A549 (cell line): ENCODE measurements at regions not wholly inside any gene's neighbourhood (a gene's known extent, or its start where the extent isn't known, plus 50 kb on each side); places are given as distances from the start of the nearest gene placed in this dataset.

Experiments used
- EHMT2 ChIP-seq: fragments of 200-600 bp; sonication (generic); IDR thresholded peaks from 2 replicates; pipeline ENCODE4 v1.6.1; 2016; ENCODE audit warnings: antibody characterized with exemption, low read depth, mild to moderate bottlenecking, moderate library complexity
- FOSL2 ChIP-seq, 2 experiments: fragments of 450-650 bp in 1 of 2; fragments of >200 bp in 1 of 2; sonication (Bioruptor Twin) in 1 of 2; formaldehyde crosslinking; IDR thresholded peaks; 2 replicates each; pipeline versions ENCODE4 v1.5.0 to v1.6.1; 2016 to 2020; ENCODE audit warnings: mild to moderate bottlenecking in 1 of 2, moderate library complexity in 1 of 2
- HDAC2 ChIP-seq: fragments of 200-600 bp; sonication (generic); IDR thresholded peaks from 2 replicates; pipeline ENCODE4 v1.6.1; 2016
- MYC ChIP-seq: IDR thresholded peaks from 2 replicates; pipeline ENCODE4 v1.6.1; 2012; ENCODE audit warnings: mild to moderate bottlenecking, inconsistent platforms, low read length, improper control_type of control experiment, borderline replicate concordance
- NFE2L2 ChIP-seq: fragments of 150-350 bp; conservative IDR thresholded peaks from 2 replicates; pipeline ENCODE4 v1.6.1; 2014; ENCODE audit warnings: low read length
- POLR2A ChIP-seq: IDR thresholded peaks from 2 replicates; pipeline ENCODE4 v1.6.1; 2012; ENCODE audit warnings: mild to moderate bottlenecking, low read length
- RAD21 ChIP-seq, 2 experiments: fragments of >200 bp in 1 of 2; sonication (Bioruptor Twin) in 1 of 2; formaldehyde crosslinking in 1 of 2; IDR thresholded peaks in 1 of 2; conservative IDR thresholded peaks in 1 of 2; 2 replicates in 1 of 2; 3 replicates in 1 of 2; pipeline ENCODE4 v1.6.1; 2012 to 2018; ENCODE audit warnings: inconsistent platforms in 1 of 2
- RARB ChIP-seq: fragments of 250-450 bp; sonication (Bioruptor Pico); IDR thresholded peaks from 2 replicates; pipeline ENCODE4 v1.8.0; 2021; ENCODE audit warnings: mild to moderate bottlenecking, moderate library complexity
- RFX5 ChIP-seq: fragments of 450-650 bp; IDR thresholded peaks from 2 replicates; pipeline ENCODE4 v1.7.1; 2014; ENCODE audit warnings: antibody characterized with exemption, mild to moderate bottlenecking, moderate library complexity
- ZFP36 ChIP-seq: fragments of 450-650 bp; IDR thresholded peaks from 2 replicates; pipeline ENCODE4 v1.6.1; 2014; ENCODE audit warnings: borderline replicate concordance; ENCODE audit not compliant: partially characterized antibody
- ZNF302 ChIP-seq: fragments of 250-450 bp; sonication (Bioruptor Pico); IDR thresholded peaks from 2 replicates; pipeline ENCODE4 v1.9.0; 2021; ENCODE audit warnings: inconsistent platforms, mild to moderate bottlenecking, moderate library complexity
- TF ChIP-seq, protein P1 (sequence below): fragments of >200 bp; sonication (Bioruptor Twin); formaldehyde crosslinking; IDR thresholded peaks from 3 replicates; pipeline ENCODE4 v1.5.1; 2016
- TF ChIP-seq, protein P2 (sequence below): IDR thresholded peaks from 2 replicates; pipeline ENCODE4 v1.6.1; 2012
- TF ChIP-seq, protein P3 (sequence below): fragments of 450-650 bp; IDR thresholded peaks from 2 replicates; pipeline ENCODE4 v1.6.1; 2014; ENCODE audit warnings: antibody characterized with exemption

DNA sequence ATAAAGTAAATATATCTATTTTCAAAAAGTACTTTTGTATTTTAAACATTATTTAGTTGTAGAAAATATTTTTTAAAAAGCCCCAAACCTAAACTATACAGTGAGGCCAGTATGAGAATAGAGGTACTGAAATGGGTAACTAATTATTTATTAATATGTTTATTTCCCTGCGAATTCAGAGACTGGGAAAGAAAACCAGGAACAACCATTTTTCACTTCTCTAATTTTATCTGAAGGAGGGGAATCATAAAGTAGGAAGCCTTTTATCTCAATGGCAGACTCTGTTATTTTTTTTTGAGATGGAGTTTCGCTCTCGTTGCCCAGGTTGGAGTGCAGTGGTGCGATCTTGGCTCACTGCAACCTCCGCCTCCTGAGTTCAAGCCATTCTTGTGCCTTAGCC lies 63.6 kb upstream of the TRAK1 start:
- TF ChIP-seq, protein P1, sequence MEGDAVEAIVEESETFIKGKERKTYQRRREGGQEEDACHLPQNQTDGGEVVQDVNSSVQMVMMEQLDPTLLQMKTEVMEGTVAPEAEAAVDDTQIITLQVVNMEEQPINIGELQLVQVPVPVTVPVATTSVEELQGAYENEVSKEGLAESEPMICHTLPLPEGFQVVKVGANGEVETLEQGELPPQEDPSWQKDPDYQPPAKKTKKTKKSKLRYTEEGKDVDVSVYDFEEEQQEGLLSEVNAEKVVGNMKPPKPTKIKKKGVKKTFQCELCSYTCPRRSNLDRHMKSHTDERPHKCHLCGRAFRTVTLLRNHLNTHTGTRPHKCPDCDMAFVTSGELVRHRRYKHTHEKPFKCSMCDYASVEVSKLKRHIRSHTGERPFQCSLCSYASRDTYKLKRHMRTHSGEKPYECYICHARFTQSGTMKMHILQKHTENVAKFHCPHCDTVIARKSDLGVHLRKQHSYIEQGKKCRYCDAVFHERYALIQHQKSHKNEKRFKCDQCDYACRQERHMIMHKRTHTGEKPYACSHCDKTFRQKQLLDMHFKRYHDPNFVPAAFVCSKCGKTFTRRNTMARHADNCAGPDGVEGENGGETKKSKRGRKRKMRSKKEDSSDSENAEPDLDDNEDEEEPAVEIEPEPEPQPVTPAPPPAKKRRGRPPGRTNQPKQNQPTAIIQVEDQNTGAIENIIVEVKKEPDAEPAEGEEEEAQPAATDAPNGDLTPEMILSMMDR = no peak
- no peak for TF ChIP-seq NFE2L2
- TF ChIP-seq POLR2A = no peak
- TF ChIP-seq MYC = no peak
- no peak for TF ChIP-seq RARB
- TF ChIP-seq, protein P2, sequence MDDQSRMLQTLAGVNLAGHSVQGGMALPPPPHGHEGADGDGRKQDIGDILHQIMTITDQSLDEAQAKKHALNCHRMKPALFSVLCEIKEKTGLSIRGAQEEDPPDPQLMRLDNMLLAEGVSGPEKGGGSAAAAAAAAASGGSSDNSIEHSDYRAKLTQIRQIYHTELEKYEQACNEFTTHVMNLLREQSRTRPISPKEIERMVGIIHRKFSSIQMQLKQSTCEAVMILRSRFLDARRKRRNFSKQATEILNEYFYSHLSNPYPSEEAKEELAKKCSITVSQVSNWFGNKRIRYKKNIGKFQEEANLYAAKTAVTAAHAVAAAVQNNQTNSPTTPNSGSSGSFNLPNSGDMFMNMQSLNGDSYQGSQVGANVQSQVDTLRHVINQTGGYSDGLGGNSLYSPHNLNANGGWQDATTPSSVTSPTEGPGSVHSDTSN = no peak
- no peak for TF ChIP-seq ZFP36
- TF ChIP-seq RFX5 = no peak
- TF ChIP-seq, protein P3, sequence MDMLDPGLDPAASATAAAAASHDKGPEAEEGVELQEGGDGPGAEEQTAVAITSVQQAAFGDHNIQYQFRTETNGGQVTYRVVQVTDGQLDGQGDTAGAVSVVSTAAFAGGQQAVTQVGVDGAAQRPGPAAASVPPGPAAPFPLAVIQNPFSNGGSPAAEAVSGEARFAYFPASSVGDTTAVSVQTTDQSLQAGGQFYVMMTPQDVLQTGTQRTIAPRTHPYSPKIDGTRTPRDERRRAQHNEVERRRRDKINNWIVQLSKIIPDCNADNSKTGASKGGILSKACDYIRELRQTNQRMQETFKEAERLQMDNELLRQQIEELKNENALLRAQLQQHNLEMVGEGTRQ = no peak
- no peak for TF ChIP-seq ZNF302 (CRISPR knock-in tag)
- TF ChIP-seq HDAC2 = no peak
- TF ChIP-seq EHMT2 = no peak
- TF ChIP-seq FOSL2 (IDR thresholded peaks at IDR 0.05) = no peak
- TF ChIP-seq FOSL2 (CRISPR knock-in tag; IDR thresholded peaks at IDR 0.05) = no peak
- no peak for TF ChIP-seq RAD21 (conservative IDR thresholded peaks at IDR 0.05 in 1 of 2, IDR thresholded peaks at IDR 0.05 in 1 of 2)
